ENCODE measurements at regions not wholly inside any gene's neighbourhood (a gene's known extent, or its start where the extent isn't known, plus 50 kb on each side); places are given as distances from the start of the nearest gene placed in this dataset.

- DNase-seq: no peak
Observed at GRCh38 chr6:43946641-43947363, 176.8 kb downstream of the VEGFA start.

- DNase-seq: no peak
Observed at GRCh38 chr6:43945768-43946080, 175.7 kb downstream of the VEGFA start.

GRCh38 chr6:43944908-43945767, 175.1 kb downstream of the VEGFA start:
- DNase-seq: no peak

- DNase-seq: no peak
Observed at GRCh38 chr6:43943781-43944250, 173.8 kb downstream of the VEGFA start.

GRCh38 chr6:43943099-43943766, 173.2 kb downstream of the VEGFA start:
- no peak for DNase-seq

GRCh38 chr6:43942616-43943015, 172.6 kb downstream of the VEGFA start:
- no peak for DNase-seq

GRCh38 chr6:43942011-43942442, 172.0 kb downstream of the VEGFA start:
- no peak for DNase-seq

- DNase-seq: no peak
Observed at GRCh38 chr6:43941174-43941573, 171.2 kb downstream of the VEGFA start.

- DNase-seq: no peak
Observed at GRCh38 chr6:43940393-43941087, 170.5 kb downstream of the VEGFA start.

GRCh38 chr6:43940071-43940392, 170.0 kb downstream of the VEGFA start:
- no peak for DNase-seq

GRCh38 chr6:43939281-43940070, 169.5 kb downstream of the VEGFA start:
- DNase-seq: no peak

GRCh38 chr6:43938178-43939105, 168.4 kb downstream of the VEGFA start:
- DNase-seq: no peak

- no peak for DNase-seq
Observed at GRCh38 chr6:43937236-43938177, 167.5 kb downstream of the VEGFA start.

GRCh38 chr6:43936476-43936875, 166.5 kb downstream of the VEGFA start:
- no peak for DNase-seq

- DNase-seq: no peak
Observed at GRCh38 chr6:43935921-43936439, 166.0 kb downstream of the VEGFA start.

- no peak for DNase-seq
Observed at GRCh38 chr6:43934803-43935602, 165.0 kb downstream of the VEGFA start.

- no peak for DNase-seq
Observed at GRCh38 chr6:43934183-43934802, 164.3 kb downstream of the VEGFA start.

- no peak for DNase-seq
Observed at GRCh38 chr6:43933148-43933885, 163.3 kb downstream of the VEGFA start.
